NB4 (cell line): ENCODE measurements at regions not wholly inside any gene's neighbourhood (a gene's known extent, or its start where the extent isn't known, plus 50 kb on each side); places are given as distances from the start of the nearest gene placed in this dataset.

Source experiments
- DNase-seq: peaks from one replicate; pipeline ENCODE4 v3.0.0; 2010; ENCODE audit warnings: low read depth
- H3K4me3 ChIP-seq: one replicate; pipeline ENCODE4 v1.5.1; 2011; ENCODE audit warnings: mild to moderate bottlenecking, low read depth, low read length, moderate library complexity
- CTCF ChIP-seq: IDR thresholded peaks from one replicate; pipeline ENCODE4 v1.5.1; 2012; ENCODE audit warnings: low read depth, low read length
- MAX ChIP-seq: IDR thresholded peaks from 2 replicates; pipeline ENCODE4 v1.6.1; 2011; ENCODE audit warnings: low read depth, low read length
- MYC ChIP-seq: IDR thresholded peaks from 2 replicates; pipeline ENCODE4 v1.6.1; 2011; ENCODE audit warnings: low read depth, low read length
- POLR2A ChIP-seq: IDR thresholded peaks from 2 replicates; pipeline ENCODE4 v1.6.1; 2011; ENCODE audit warnings: mild to moderate bottlenecking; ENCODE audit not compliant: insufficient read length; ENCODE audit errors: extremely low read depth

- TF ChIP-seq POLR2A (no peak), MAX (no peak), MYC (no peak), CTCF (no peak)
- no peak overlapping the region for H3K4me3 ChIP-seq
- DNase-seq, result no peak
These were observed 230.9 kb upstream of the LRIG3 start for GRCh38 chr12:59151243-59151642.

GRCh38 chr12:59149995-59150642, 229.8 kb upstream of the LRIG3 start:
- DNase-seq, result peak; percentile 78
- TF ChIP-seq MAX, result no peak
- peak; percentile 94 for TF ChIP-seq CTCF
- H3K4me3 ChIP-seq, result no peak overlapping the region

GRCh38 chr12:59147791-59148190, 227.5 kb upstream of the LRIG3 start:
- DNase-seq, result no peak
- H3K4me3 ChIP-seq, result no peak overlapping the region
- TF ChIP-seq MAX, result no peak
- no peak for TF ChIP-seq CTCF
- no peak for TF ChIP-seq MYC
- TF ChIP-seq POLR2A, result no peak

- no peak overlapping the region for H3K4me3 ChIP-seq
- TF ChIP-seq MYC (no peak), MAX (no peak), CTCF (no peak), POLR2A (no peak)
- DNase-seq, result no peak
These were observed 222.0 kb upstream of the LRIG3 start for GRCh38 chr12:59142183-59142790.

GRCh38 chr12:59134750-59135149, 214.4 kb upstream of the LRIG3 start:
- DNase-seq, result no peak
- TF ChIP-seq MAX, result no peak
- TF ChIP-seq MYC, result no peak
- TF ChIP-seq CTCF, result no peak
- TF ChIP-seq POLR2A, result no peak

More at GRCh38 chr12:59134750-59135149, 214.4 kb upstream of the LRIG3 start:
- H3K4me3 ChIP-seq, result no peak overlapping the region
